ENCODE measurements at regions not wholly inside any gene's neighbourhood (a gene's known extent, or its start where the extent isn't known, plus 50 kb on each side); places are given as distances from the start of the nearest gene placed in this dataset.

- TF ChIP-seq, protein P1, sequence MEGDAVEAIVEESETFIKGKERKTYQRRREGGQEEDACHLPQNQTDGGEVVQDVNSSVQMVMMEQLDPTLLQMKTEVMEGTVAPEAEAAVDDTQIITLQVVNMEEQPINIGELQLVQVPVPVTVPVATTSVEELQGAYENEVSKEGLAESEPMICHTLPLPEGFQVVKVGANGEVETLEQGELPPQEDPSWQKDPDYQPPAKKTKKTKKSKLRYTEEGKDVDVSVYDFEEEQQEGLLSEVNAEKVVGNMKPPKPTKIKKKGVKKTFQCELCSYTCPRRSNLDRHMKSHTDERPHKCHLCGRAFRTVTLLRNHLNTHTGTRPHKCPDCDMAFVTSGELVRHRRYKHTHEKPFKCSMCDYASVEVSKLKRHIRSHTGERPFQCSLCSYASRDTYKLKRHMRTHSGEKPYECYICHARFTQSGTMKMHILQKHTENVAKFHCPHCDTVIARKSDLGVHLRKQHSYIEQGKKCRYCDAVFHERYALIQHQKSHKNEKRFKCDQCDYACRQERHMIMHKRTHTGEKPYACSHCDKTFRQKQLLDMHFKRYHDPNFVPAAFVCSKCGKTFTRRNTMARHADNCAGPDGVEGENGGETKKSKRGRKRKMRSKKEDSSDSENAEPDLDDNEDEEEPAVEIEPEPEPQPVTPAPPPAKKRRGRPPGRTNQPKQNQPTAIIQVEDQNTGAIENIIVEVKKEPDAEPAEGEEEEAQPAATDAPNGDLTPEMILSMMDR (conservative IDR thresholded peaks at IDR 0.05 in 1 of 2, IDR thresholded peaks at IDR 0.05 in 1 of 2; ENCODE audit: extremely low read depth in 1 of 2, insufficient read depth in 1 of 2, low read depth in 1 of 2, low read length in 2 of 2) = no peak
- no peak for TF ChIP-seq EZH2 (IDR thresholded peaks at IDR 0.05; ENCODE audit: borderline replicate concordance, low read length)
These were observed 242.5 kb upstream of the JAG1 start for GRCh38 chr20:10916312-10916711.

All from mammary epithelial cell (primary cell).